Kidney (tissue), 13 donors: ENCODE measurements at regions not wholly inside any gene's neighbourhood (a gene's known extent, or its start where the extent isn't known, plus 50 kb on each side); places are given as distances from the start of the nearest gene placed in this dataset.

ENCODE experiments used
- DNase-seq, 5 donors: peaks; one replicate each; pipeline ENCODE4 v3.0.0-alpha.2; 2013 to 2020
- FAIRE-seq: peaks from 2 replicates; lab custom pipeline; 2012; peaks lifted over from hg19 to GRCh38; lab: Jason Lieb, UNC
- H3K27ac ChIP-seq, 2 donors: one replicate each; pipeline ENCODE4 v1.7.0; 2013; ENCODE audit warnings: low read depth in 2 of 2, low read length in 2 of 2, inconsistent platforms in 1 of 2
- H3K27me3 ChIP-seq: one replicate; pipeline ENCODE4 v1.7.1; 2013; ENCODE audit warnings: low read length, inconsistent platforms; ENCODE audit not compliant: control insufficient read depth, insufficient read depth
- H3K36me3 ChIP-seq, 3 donors: one replicate each; pipeline versions ENCODE4 v1.7.0 to v1.7.1; 2013; ENCODE audit warnings: low read length in 3 of 3, control low read depth in 1 of 3, inconsistent platforms in 1 of 3; ENCODE audit not compliant: insufficient read depth in 3 of 3, control insufficient read depth in 2 of 3
- H3K4me1 ChIP-seq, 3 donors: one replicate each; pipeline versions ENCODE4 v1.7.0 to v1.7.1; 2013; ENCODE audit warnings: low read length in 3 of 3, inconsistent platforms in 1 of 3, low read depth in 1 of 3; ENCODE audit not compliant: control insufficient read depth in 2 of 3, insufficient read depth in 2 of 3
- H3K4me3 ChIP-seq, 3 donors: one replicate each; pipeline versions ENCODE4 v1.7.0 to v1.8.1; 2013; ENCODE audit warnings: low read length in 3 of 3, control low read depth in 1 of 3, inconsistent platforms in 1 of 3
- H3K9ac ChIP-seq, 3 donors: one replicate each; pipeline versions ENCODE4 v1.7.0 to v1.7.1; 2013; ENCODE audit warnings: low read length in 3 of 3, control low read depth in 1 of 3, inconsistent platforms in 1 of 3
- H3K9me3 ChIP-seq, 3 donors: one replicate each; pipeline versions ENCODE4 v1.7.0 to v1.7.1; 2013; ENCODE audit warnings: low read length in 3 of 3, control low read depth in 1 of 3, inconsistent platforms in 1 of 3; ENCODE audit not compliant: control insufficient read depth in 2 of 3, insufficient read depth in 1 of 3
- intact Hi-C: fragments of 100-400 bp; cut with DNase I; formaldehyde crosslinking; loops from one replicate; pipeline ENCODE4 v1.11.1; 2022
- TF ChIP-seq, protein P1 (sequence below): IDR thresholded peaks from 3 replicates; pipeline ENCODE4 v1.5.1; 2012; ENCODE audit warnings: mild to moderate bottlenecking, moderate library complexity, borderline replicate concordance; ENCODE audit not compliant: insufficient read depth; ENCODE audit errors: extremely low read depth
- donor health status: control.
- donor health status: control.
- donor health status: control.
- donor health status: control.
- donor health status: control.
- donor health status: DM: yes; HTN: yes; CAD: no.
- donor health status: Normal renal cell carcinoma (clear cell type).

DNA sequence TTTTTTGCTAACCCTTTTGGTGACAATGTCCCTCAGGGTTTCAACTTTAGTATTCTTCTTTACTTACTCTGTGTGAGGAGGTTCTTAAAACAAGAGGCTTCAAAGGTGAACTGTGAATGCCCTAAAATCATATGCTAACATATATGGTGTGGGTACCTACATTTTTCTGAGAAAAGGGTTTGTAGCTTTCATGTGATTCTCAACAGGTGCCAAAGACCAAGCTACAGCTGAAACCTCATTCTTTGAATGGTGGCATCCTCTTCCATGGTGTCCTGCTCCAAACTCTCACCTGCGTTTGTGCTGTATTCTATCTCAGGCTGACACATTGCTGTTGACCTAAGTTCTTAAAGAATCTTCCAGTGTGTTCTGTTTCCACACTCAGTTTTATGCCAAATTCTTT lies 177.3 kb downstream of the PRL start:
- TF ChIP-seq, protein P1, sequence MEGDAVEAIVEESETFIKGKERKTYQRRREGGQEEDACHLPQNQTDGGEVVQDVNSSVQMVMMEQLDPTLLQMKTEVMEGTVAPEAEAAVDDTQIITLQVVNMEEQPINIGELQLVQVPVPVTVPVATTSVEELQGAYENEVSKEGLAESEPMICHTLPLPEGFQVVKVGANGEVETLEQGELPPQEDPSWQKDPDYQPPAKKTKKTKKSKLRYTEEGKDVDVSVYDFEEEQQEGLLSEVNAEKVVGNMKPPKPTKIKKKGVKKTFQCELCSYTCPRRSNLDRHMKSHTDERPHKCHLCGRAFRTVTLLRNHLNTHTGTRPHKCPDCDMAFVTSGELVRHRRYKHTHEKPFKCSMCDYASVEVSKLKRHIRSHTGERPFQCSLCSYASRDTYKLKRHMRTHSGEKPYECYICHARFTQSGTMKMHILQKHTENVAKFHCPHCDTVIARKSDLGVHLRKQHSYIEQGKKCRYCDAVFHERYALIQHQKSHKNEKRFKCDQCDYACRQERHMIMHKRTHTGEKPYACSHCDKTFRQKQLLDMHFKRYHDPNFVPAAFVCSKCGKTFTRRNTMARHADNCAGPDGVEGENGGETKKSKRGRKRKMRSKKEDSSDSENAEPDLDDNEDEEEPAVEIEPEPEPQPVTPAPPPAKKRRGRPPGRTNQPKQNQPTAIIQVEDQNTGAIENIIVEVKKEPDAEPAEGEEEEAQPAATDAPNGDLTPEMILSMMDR = no peak
- Histone ChIP-seq H3K36me3 (peaks cover 0 to 2% (median 0%) of the 10 kb centered on the region in 3 donors), H3K27ac (no peak overlapping the region), H3K27me3 (no peaks in the 10 kb centered on the region), H3K9ac (no peak overlapping the region), H3K4me1 (no peaks in the 10 kb centered on the region), H3K9me3 (no peaks in the 10 kb centered on the region), H3K4me3 (no peak overlapping the region)
- intact Hi-C loops = no loop called here
- no peak for FAIRE-seq
- no peak for DNase-seq

DNA sequence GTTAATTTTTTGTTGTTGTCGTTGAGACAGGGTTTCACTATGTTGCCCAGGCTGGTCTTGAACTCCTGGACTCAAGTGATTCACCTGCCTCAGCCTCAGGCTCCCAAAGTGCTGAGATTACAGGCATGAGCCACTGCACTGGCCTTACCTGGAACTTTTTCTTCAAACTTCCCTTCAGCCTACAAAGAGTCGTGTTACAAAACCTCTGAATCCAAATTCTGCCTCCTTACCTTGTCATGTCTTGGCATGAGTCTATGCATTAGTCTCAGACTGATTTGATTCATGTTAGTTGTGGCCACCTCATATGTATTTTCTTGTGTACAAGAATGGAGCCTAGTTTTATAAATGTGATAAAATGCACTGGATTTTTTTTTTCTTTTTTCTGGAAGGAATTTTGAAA lies 172.1 kb downstream of the PRL start:
- FAIRE-seq = no peak
- Histone ChIP-seq H3K9ac (no peak overlapping the region), H3K36me3 (no peaks in the 10 kb centered on the region), H3K27me3 (no peaks in the 10 kb centered on the region), H3K4me1 (no peaks in the 10 kb centered on the region), H3K9me3 (peaks cover 0 to 6% (median 2%) of the 10 kb centered on the region in 3 donors), H3K27ac (no peak overlapping the region), H3K4me3 (no peak overlapping the region)
- DNase-seq = no peak
- intact Hi-C loops = no loop called here
- TF ChIP-seq, protein P1 = no peak

DNA sequence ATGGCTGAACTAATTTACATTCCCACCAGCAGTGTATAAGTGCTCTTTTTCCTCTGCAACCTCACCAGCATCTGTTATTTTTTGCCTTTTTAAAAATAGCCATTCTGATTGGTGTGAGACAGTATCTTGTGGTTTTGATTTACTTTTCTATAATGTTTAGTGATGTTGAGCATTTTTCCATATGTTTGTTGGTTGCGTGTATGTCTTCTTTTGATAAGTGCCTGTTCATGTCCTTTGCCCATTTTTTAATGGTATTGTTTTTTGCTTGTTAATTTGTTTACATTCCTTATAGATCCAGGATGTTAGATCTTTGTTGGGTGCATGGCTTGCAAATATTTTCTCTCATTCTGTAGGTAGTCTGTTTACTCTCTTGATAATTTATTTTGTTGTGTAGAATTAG lies 169.9 kb downstream of the PRL start:
- Histone ChIP-seq H3K9ac (no peak overlapping the region), H3K27me3 (no peaks in the 10 kb centered on the region), H3K9me3 (peaks cover 0 to 6% (median 2%) of the 10 kb centered on the region in 3 donors), H3K36me3 (no peaks in the 10 kb centered on the region), H3K4me3 (no peak overlapping the region), H3K4me1 (no peaks in the 10 kb centered on the region), H3K27ac (no peak overlapping the region)
- TF ChIP-seq, protein P1 = no peak
- FAIRE-seq (no peak), DNase-seq (no peak)
- intact Hi-C loops = no loop called here

DNA sequence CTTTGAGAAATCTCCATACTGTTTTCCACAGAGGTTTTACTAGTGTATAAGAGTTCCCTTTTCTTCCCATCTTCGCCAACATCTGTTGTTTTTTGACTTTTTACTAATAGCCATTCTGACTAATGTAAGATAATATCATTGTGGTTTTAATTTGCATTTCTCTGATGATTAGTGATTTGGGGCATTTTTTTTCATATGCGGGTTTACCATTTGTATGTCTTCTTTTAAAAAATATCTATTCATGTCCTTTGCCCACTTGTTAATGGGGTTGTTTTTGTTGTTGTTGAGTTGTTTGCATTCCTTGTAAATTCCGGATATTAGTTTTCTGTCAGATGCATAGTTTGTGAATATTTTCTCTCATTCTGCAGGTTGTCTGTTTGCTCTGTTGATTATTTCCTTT lies 167.1 kb downstream of the PRL start:
- H3K27me3 ChIP-seq = no peaks in the 10 kb centered on the region
- TF ChIP-seq, protein P1 = no peak
- H3K4me1 ChIP-seq = no peaks in the 10 kb centered on the region
- DNase-seq = no peak
- H3K9me3 ChIP-seq = peaks cover 0 to 6% (median 2%) of the 10 kb centered on the region in 3 donors
- no peak overlapping the region for H3K4me3 ChIP-seq
- no peak overlapping the region for H3K27ac ChIP-seq
- intact Hi-C loops = no loop called here
- no peak overlapping the region for H3K9ac ChIP-seq
- no peaks in the 10 kb centered on the region for H3K36me3 ChIP-seq
- no peak for FAIRE-seq
